K562 (cell line): ENCODE measurements at regions not wholly inside any gene's neighbourhood (a gene's known extent, or its start where the extent isn't known, plus 50 kb on each side); places are given as distances from the start of the nearest gene placed in this dataset.

Source experiments
- ATAC-seq: fragments of 200-7000 bp; cut with Tn5 transposase; 3 replicates; pipeline ENCODE4 v1.9.1; 2020; ENCODE audit warnings: moderate library complexity
- BruUV-seq: library from RNA; stranded (reverse); fragments of 400-500 nt; replicated peaks from 2 replicates; lab custom pipeline; 2021; lab: Mats Ljungman, UMichigan
- CTCF ChIA-PET: fragments of 300-600 bp; formaldehyde crosslinking; extraction: SDS; loops from one replicate; lab custom pipeline; 2021; ENCODE audit warnings: low intra/inter-chr PET ratio; lab: Yijun Ruan, JAX
- POLR2A ChIA-PET: fragments of 300-600, 350-650 bp; sonication (Branson Sonifier 250); formaldehyde crosslinking; extraction: SDS; loops from one replicate; lab custom pipeline; 2021; ENCODE audit warnings: antibody characterized with exemption, inconsistent platforms; lab: Yijun Ruan, JAX
- DNase-seq, 4 experiments: peaks; one replicate each; pipeline versions ENCODE4 v3.0.0 to v3.0.0-alpha.2; 2011 to 2018; ENCODE audit warnings: low spot score in 3 of 4, mixed read lengths in 3 of 4; ENCODE audit errors: extremely low read depth in 1 of 4
- FAIRE-seq: peaks from 2 replicates; lab custom pipeline; 2011; peaks lifted over from hg19 to GRCh38; lab: Jason Lieb, UNC
- H2AFZ ChIP-seq: 2 replicates; pipeline ENCODE4 v1.6.0; 2011; ENCODE audit warnings: low read depth, low read length, control low read depth, inconsistent platforms
- H3K27ac ChIP-seq: fragments of 200-600 bp; 3 replicates; pipeline ENCODE4 v1.8.0; 2011; ENCODE audit warnings: low read depth, mild to moderate bottlenecking, control low read depth, inconsistent platforms, low read length, moderate library complexity, mixed read lengths; ENCODE audit errors: extremely low read depth
- H3K27me3 ChIP-seq, 2 experiments: fragments of 300-600 bp in 1 of 2; 2 replicates in 1 of 2; 3 replicates in 1 of 2; pipeline versions ENCODE4 v1.6.0 to v1.8.0; 2011; ENCODE audit warnings: inconsistent platforms in 2 of 2, low read length in 2 of 2, mild to moderate bottlenecking in 1 of 2, mixed read lengths in 1 of 2, moderate library complexity in 1 of 2; ENCODE audit not compliant: control insufficient read depth in 2 of 2, insufficient read depth in 2 of 2
- H3K36me3 ChIP-seq: fragments of 300-600 bp; 3 replicates; pipeline ENCODE4 v1.8.0; 2011; ENCODE audit warnings: mild to moderate bottlenecking, low read length, inconsistent platforms; ENCODE audit not compliant: control insufficient read depth, insufficient read depth
- H3K4me1 ChIP-seq, 2 experiments: fragments of 200-600 bp in 1 of 2; replicated peaks in 1 of 2; 2 replicates in 1 of 2; 3 replicates in 1 of 2; pipeline versions ENCODE4 v1.5.1 to v1.8.0; 2011; ENCODE audit warnings: inconsistent platforms in 2 of 2, low read length in 2 of 2, mild to moderate bottlenecking in 1 of 2, mixed read lengths in 1 of 2, moderate library complexity in 1 of 2; ENCODE audit not compliant: control insufficient read depth in 2 of 2, insufficient read depth in 2 of 2
- H3K4me2 ChIP-seq: 2 replicates; pipeline ENCODE4 v1.6.1; 2011; ENCODE audit warnings: low read length, control low read depth, inconsistent platforms, mixed read lengths; ENCODE audit not compliant: insufficient read depth
- H3K4me3 ChIP-seq: fragments of 200-600 bp; sonication (generic), shearing (Covaris generic); 2 replicates; pipeline ENCODE4 v1.5.1; 2016; ENCODE audit warnings: control low read depth, inconsistent platforms
- H3K79me2 ChIP-seq: fragments of 200-600 bp; 3 replicates; pipeline ENCODE4 v1.8.0; 2011; ENCODE audit warnings: low read length, inconsistent platforms; ENCODE audit not compliant: control insufficient read depth, insufficient read depth
- H3K9ac ChIP-seq, 2 experiments: 2 replicates each; pipeline versions ENCODE4 v1.6.0 to v1.6.1; 2011; ENCODE audit warnings: low read depth in 2 of 2, low read length in 2 of 2, control low read depth in 1 of 2, inconsistent platforms in 1 of 2, mild to moderate bottlenecking in 1 of 2, mixed read lengths in 1 of 2; ENCODE audit not compliant: insufficient read depth in 1 of 2
- H3K9me1 ChIP-seq: one replicate; pipeline ENCODE4 v1.6.0; 2011; ENCODE audit warnings: inconsistent platforms, mild to moderate bottlenecking, low read length, moderate library complexity; ENCODE audit not compliant: control insufficient read depth, insufficient read depth
- H3K9me3 ChIP-seq: replicated peaks from 2 replicates; pipeline ENCODE4 v1.5.1; 2011; ENCODE audit warnings: low read depth, low read length, inconsistent platforms; ENCODE audit not compliant: control insufficient read depth, insufficient read depth
- H4K20me1 ChIP-seq: replicated peaks from 2 replicates; pipeline ENCODE4 v1.6.1; 2011; ENCODE audit warnings: low read length, inconsistent platforms, mixed read lengths; ENCODE audit not compliant: control insufficient read depth, insufficient read depth
- BRD9 ChIP-seq: fragments of 450-650 bp; IDR thresholded peaks from 2 replicates; pipeline ENCODE4 v1.6.1; 2018; ENCODE audit warnings: low read depth; ENCODE audit not compliant: partially characterized antibody
- BRF1 ChIP-seq: IDR thresholded peaks from 3 replicates; pipeline ENCODE4 v1.6.1; 2011; ENCODE audit warnings: borderline replicate concordance, mild to moderate bottlenecking; ENCODE audit not compliant: insufficient read length; ENCODE audit errors: extremely low read depth
- DMBX1 ChIP-seq: fragments of 250-450 bp; sonication (Bioruptor Pico); IDR thresholded peaks from 2 replicates; pipeline ENCODE4 v1.8.0; 2022; ENCODE audit warnings: inconsistent platforms, mild to moderate bottlenecking, moderate library complexity, borderline replicate concordance
- E2F3 ChIP-seq: fragments of 250-450 bp; sonication (Bioruptor Pico); IDR thresholded peaks from 2 replicates; pipeline ENCODE4 v1.4.0; 2020; ENCODE audit warnings: mild to moderate bottlenecking
- GTF2B ChIP-seq: IDR thresholded peaks from 2 replicates; pipeline ENCODE4 v1.6.1; 2011; ENCODE audit not compliant: insufficient read length; ENCODE audit errors: extremely low read depth
- ZFP30 ChIP-seq: fragments of 250-450 bp; sonication (Bioruptor Pico); IDR thresholded peaks from 2 replicates; pipeline ENCODE4 v1.8.0; 2022; ENCODE audit warnings: moderate library complexity, mild to moderate bottlenecking, inconsistent platforms, borderline replicate concordance
- ZFP36 ChIP-seq: fragments of 150-350 bp; IDR thresholded peaks from 2 replicates; pipeline ENCODE4 v1.6.1; 2018; ENCODE audit warnings: low read length, low read depth; ENCODE audit not compliant: partially characterized antibody
- ZKSCAN8 ChIP-seq: fragments of 200-800 bp; sonication (Bioruptor generic); IDR thresholded peaks from 2 replicates; pipeline ENCODE4 v1.6.1; 2016; ENCODE audit warnings: missing genetic modification characterization, missing compliant biosample characterization
- ZNF133 ChIP-seq: fragments of 250-450 bp; sonication (Bioruptor Pico); IDR thresholded peaks from 2 replicates; pipeline ENCODE4 v1.4.0; 2020; ENCODE audit warnings: mild to moderate bottlenecking
- ZNF41 ChIP-seq: fragments of 250-450 bp; sonication (Bioruptor Pico); conservative IDR thresholded peaks from 2 replicates; pipeline ENCODE4 v1.4.0; 2020; ENCODE audit warnings: mild to moderate bottlenecking
- ZNF583 ChIP-seq: fragments of 250-450 bp; sonication (Bioruptor Pico); IDR thresholded peaks from 2 replicates; pipeline ENCODE4 v1.4.0; 2020
- WGBS: fragments of 100-300 bp; shearing (Covaris generic); methylation state at CpG from one replicate; pipeline ENCODE4 v1.1.6; 2016; ENCODE audit warnings: low coverage, mixed read lengths; ENCODE audit not compliant: insufficient coverage; ENCODE audit errors: missing lambda C conversion rate; 5-methylcytosine and 5-hydroxymethylcytosine counted together
- in situ Hi-C: fragments of 300-500 bp; cut with MboI; formaldehyde crosslinking; loops from 4 replicates; pipeline ENCODE4 v1.15.0; 2018; ENCODE audit warnings: inconsistent platforms, mixed read lengths
- intact Hi-C: fragments of 100-400 bp; cut with micrococcal nuclease; formaldehyde crosslinking; loops from 2 replicates; pipeline ENCODE4 v1.14.2; 2022
- TF ChIP-seq, protein P1 (sequence below): conservative IDR thresholded peaks from 2 replicates; pipeline ENCODE4 v1.6.1; 2011; ENCODE audit warnings: low read depth, mild to moderate bottlenecking, low read length; ENCODE audit not compliant: control insufficient read depth

GRCh38 chr2:240384711-240385450, 50.6 kb upstream of the GPC1 start:
- Histone ChIP-seq H2AFZ (no peak overlapping the region), H3K9ac (no peak overlapping the region), H3K36me3 (no peaks in the 10 kb centered on the region), H3K4me1 (peaks cover 7 to 17% of the 10 kb centered on the region in 2 experiments; a peak in 4 of 5 replicates), H3K27ac (no peak overlapping the region), H3K79me2 (no peaks in the 10 kb centered on the region), H3K9me3 (no peaks in the 10 kb centered on the region; the same call in 1 of the 2 replicates), H4K20me1 (no peaks in the 10 kb centered on the region), H3K27me3 (peaks cover 0 to 22% of the 10 kb centered on the region in 2 experiments; a peak in 2 of 5 replicates), H3K4me3 (no peak overlapping the region), H3K4me2 (no peak overlapping the region), H3K9me1 (no peaks in the 10 kb centered on the region)
- ATAC-seq (no peak), DNase-seq (no peak), FAIRE-seq (no peak)
- intact Hi-C loops (no loop called here), in situ Hi-C loops (no loop called here)
- POLR2A ChIA-PET = no interaction called here
- WGBS = 2% methylated on average over 9 of the region's 15 CpGs
- no peak for TF ChIP-seq ZFP30 (CRISPR knock-in tag)
- no peak for TF ChIP-seq ZFP36
- no peak for TF ChIP-seq ZKSCAN8
- no peak for TF ChIP-seq GTF2B
- no peak for TF ChIP-seq E2F3 (CRISPR knock-in tag)
- TF ChIP-seq, protein P1, sequence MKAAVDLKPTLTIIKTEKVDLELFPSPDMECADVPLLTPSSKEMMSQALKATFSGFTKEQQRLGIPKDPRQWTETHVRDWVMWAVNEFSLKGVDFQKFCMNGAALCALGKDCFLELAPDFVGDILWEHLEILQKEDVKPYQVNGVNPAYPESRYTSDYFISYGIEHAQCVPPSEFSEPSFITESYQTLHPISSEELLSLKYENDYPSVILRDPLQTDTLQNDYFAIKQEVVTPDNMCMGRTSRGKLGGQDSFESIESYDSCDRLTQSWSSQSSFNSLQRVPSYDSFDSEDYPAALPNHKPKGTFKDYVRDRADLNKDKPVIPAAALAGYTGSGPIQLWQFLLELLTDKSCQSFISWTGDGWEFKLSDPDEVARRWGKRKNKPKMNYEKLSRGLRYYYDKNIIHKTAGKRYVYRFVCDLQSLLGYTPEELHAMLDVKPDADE = no peak
- TF ChIP-seq ZNF133 (CRISPR knock-in tag) = no peak
- no peak for TF ChIP-seq BRF1
- no peak for TF ChIP-seq ZNF583 (CRISPR knock-in tag)
- TF ChIP-seq BRD9 = no peak
- TF ChIP-seq ZNF41 = no peak
- no peak for TF ChIP-seq DMBX1 (CRISPR knock-in tag)
- BruUV-seq = no TSS peak
- CTCF ChIA-PET = no interaction called here
